LHCN-M2 (cell line): ENCODE measurements at regions not wholly inside any gene's neighbourhood (a gene's known extent, or its start where the extent isn't known, plus 50 kb on each side); places are given as distances from the start of the nearest gene placed in this dataset.

ENCODE experiments used
- DNase-seq: peaks from one replicate; pipeline ENCODE4 v3.0.0-alpha.2; 2012; ENCODE audit warnings: low read depth

DNA sequence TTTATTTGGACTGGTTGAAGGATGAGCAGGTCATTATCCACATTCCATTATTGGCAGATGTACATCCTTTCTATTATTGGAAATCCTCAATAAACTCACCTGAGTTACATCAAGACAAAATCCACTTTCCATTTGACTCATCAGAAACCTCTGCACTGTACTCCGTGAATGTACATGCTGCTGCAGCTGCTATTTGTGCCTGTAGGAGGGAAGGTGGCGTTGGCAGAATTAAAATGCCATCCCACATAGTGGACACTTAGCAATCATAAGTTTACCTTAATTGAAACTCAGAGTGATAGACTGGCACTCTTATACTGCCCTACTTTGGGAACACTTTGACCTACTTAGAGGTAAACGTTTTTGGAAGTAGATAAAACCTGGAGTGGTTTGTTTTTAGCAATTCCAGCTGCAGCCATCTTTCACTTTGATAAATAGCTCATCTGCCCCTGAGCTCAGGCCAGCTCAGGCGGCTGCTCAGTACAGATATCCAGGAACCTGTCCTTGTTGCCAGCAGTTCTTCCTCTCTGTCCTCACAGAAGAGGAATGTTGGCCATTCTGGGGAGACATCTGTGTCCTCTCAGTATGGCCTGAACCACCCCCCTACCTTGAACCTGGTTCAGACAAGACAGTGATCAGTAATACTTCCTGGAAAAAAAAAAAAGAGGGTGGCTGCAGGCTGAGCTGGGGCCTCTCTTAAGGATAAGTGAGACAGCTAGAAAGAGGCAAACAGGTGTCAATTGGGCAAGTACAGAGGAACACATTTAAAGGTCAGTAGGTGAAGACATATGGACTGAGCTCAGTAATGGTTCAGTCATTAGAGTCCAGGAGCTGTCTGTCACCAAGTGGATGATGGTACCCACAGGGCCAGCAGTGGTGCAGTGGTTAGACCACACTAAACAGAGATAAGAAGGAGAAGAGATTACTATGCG is 153.4 kb upstream of the UMPS start:
- DNase-seq = no peak

- no peak for DNase-seq
Observed at GRCh38 chr3:124577494-124578167, 152.6 kb upstream of the UMPS start.

GRCh38 chr3:124579641-124580040 is 150.6 kb upstream of the UMPS start:
- no peak for DNase-seq

- no peak for DNase-seq
Observed at GRCh38 chr3:124582196-124582595, 148.1 kb upstream of the UMPS start.

DNA sequence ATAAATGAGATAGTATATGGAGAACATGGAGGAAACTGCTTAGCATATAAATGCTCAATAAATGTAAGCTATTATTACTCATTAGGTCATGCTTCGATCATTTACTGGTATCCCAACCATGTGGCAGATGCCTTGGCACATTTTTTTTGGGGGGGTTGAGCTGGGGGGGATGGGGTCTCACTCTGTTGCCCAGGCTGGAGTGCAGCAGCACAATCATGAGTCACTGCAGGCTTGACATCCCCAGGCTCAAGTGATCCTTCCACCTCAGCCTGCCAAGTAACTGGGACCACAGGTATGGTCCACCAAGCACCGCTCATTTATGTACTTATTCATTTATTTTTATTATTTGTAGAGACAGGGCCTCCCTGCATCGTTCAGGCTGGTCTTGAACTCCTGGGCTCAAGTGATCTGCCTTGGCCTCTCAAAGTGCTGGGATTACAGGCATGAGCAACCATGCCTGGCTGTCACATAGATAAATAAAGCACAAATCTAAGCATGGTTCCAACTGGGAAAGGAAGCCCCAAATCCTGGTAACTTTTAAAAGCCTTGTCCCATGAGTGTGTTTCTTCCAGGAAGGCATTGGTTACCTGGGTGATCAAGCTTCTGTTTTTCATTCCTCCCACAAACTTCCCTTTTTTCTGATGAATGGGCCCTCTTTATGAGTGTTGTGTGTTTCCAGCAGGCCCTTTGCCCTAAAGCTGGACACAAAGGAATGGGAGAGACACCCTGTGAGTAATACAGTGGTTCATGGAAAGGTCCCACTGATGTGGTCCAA is 147.4 kb upstream of the UMPS start:
- DNase-seq = no peak

GRCh38 chr3:124584245-124584551 is 146.1 kb upstream of the UMPS start:
- DNase-seq = no peak

- DNase-seq = no peak
Observed at GRCh38 chr3:124584552-124585391, 145.5 kb upstream of the UMPS start.

- DNase-seq = no peak
Observed at GRCh38 chr3:124586126-124587052, 143.9 kb upstream of the UMPS start.

DNA sequence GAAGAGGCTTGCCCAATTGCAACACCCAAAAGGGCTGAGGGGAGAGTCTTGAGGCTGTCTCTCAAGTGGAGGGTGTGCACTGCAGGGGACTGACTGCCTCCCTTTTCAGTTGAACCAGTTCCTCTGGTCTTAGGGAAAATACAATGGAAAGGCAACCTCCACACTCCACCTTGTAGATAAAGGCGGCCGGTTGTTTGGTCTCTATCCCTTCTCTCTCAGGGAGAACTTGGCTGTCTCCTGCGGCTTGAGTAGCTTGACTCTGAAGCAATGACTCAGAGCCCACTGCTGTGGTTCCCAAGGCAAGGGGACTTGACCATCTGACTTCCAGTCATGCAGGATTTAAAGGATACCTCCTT is 143.2 kb upstream of the UMPS start:
- DNase-seq = no peak

- DNase-seq = no peak
Observed at GRCh38 chr3:124588036-124588435, 142.2 kb upstream of the UMPS start.

DNA sequence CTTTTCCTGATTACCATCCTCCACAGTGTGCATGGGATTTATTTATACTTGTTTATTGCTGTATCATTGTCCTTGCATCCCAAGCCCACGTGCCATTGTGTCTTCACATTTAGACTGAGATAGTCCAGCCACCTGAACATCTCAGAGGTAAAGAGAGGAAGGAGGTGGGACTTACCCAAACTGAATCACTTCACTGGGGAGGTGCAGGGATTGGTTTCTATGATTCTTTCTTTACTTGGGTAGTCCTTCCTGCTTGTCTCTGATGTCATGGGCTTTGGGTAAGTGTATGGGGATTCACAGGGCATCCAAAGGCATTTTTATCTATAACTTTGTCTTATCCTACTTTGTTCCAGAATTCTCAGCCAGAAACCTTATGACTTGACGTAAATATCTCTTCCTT is 141.5 kb upstream of the UMPS start:
- DNase-seq = no peak

- no peak for DNase-seq
Observed at GRCh38 chr3:124591699-124592098, 138.6 kb upstream of the UMPS start.

DNA sequence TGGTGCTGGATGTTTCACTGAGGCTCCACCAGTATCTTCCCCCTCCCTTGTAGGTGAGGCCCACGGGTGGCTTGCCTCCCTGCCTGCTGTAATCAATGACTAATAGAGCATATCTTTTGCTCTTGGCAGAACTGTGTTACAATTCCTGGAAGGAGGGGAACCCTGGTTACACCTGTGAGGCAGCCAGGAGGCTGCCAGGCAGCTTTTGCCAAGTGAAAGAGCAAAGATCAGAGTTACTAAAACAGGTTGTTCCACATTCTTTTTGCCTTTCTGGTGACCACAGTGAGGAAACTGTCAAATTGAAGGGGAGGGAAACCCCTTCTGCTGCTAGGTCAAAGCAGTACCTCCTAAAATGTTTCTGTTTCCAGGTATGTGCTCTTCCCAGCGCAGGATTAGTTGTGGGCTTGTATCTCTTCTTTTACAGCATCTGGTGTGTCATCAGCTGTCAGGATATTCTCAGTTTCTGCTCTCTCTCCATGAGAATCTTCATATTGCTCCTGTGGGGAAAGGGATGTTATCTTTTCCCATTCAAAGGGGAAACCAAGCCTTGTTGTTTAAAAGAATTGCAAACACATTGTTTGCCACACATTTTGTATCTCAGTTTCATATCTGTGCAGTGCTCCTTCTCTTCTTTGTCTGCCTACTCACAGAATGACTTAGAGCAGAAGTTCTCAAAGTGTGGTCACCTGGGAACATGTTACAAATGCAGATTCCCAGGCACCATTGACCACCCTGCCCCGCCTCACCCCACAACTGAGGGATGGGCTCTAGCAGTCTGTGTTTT is 137.4 kb upstream of the UMPS start:
- no peak for DNase-seq

DNA sequence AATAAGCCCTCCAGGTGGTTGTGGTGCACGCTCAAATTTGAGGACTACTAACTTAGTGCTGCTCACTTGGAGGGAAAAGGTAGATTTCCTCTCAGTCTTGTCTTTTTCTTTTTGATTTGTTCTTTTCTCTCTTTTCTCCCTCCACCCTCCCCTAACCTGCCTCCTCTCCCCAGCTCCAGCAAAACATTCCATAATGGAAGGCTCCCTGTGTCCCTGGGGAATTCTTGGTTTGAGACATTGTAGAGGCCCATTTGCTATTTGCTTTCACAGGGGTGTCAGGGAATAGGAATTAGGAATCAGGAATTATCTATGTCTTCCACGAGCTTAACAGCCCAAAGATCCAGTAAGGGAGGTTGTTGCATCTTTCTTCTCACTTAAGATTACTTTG is 136.8 kb upstream of the UMPS start:
- DNase-seq = no peak

GRCh38 chr3:124594581-124594980 is 135.7 kb upstream of the UMPS start:
- no peak for DNase-seq

DNA sequence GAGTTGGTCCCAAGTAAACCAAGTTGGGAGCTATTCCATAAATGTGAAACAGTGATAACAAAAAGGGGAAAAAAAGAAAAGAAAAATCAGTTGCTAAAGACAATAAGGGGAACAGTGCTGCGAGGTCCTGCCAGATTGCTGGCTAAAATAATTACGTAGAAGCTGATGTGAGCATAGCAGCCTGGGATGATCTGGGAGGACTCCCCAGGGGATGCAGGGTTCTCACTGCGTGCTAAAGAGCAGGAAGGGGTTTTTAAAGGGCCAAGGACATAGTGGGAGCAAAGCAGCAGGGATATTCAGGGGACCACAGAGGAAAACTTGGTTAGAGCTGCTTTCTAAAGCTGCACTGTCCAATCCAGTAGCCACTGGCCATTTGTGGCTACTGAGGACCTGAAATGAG is 133.0 kb upstream of the UMPS start:
- DNase-seq = no peak

- DNase-seq = no peak
Observed at GRCh38 chr3:124597979-124598378, 132.3 kb upstream of the UMPS start.

DNA sequence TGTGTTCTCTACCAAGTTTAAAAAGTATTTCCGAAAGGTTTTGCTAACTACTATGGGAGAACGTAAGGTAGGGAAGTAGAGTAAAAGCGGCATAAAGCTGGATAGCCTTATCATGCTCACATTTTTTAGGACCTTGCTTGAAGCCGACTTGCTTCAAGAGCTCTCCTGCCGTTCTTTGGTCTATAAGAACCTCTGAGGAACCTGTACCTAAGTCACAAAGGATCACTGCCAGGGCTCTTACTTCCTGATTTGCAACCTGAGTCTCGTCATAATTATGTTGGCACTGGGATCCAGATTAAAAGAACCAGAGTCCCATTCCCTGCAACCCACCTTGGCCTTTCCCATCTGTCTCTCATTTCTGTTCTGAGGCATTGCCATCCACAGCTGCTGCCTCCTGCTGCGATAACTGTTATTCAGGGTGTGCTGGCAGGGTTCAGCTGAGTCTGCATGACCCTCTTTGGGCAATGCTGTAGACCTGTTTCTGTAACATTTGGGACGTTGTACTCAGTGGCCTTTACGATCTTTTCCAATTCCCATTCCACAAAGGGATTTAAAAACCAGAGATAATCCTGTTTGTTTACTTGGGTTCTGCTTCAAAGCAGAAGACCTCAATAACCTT is 131.0 kb upstream of the UMPS start:
- peak; percentile 4 for DNase-seq
